GM12874 (cell line): ENCODE measurements at regions not wholly inside any gene's neighbourhood (a gene's known extent, or its start where the extent isn't known, plus 50 kb on each side); places are given as distances from the start of the nearest gene placed in this dataset.

Source experiments
- CTCF ChIP-seq: IDR thresholded peaks from 2 replicates; pipeline ENCODE4 v1.5.1; 2011; ENCODE audit warnings: low read depth, mild to moderate bottlenecking, control low read depth, low read length, moderate library complexity; ENCODE audit not compliant: insufficient read depth

- no peak for TF ChIP-seq CTCF
Observed at GRCh38 chrX:122596998-122597397, 587.1 kb upstream of the GRIA3 start.

- no peak for TF ChIP-seq CTCF
Observed at GRCh38 chrX:122622795-122623194, 561.3 kb upstream of the GRIA3 start.

GRCh38 chrX:122625239-122625638 lies 558.8 kb upstream of the GRIA3 start:
- TF ChIP-seq CTCF, result no peak

DNA sequence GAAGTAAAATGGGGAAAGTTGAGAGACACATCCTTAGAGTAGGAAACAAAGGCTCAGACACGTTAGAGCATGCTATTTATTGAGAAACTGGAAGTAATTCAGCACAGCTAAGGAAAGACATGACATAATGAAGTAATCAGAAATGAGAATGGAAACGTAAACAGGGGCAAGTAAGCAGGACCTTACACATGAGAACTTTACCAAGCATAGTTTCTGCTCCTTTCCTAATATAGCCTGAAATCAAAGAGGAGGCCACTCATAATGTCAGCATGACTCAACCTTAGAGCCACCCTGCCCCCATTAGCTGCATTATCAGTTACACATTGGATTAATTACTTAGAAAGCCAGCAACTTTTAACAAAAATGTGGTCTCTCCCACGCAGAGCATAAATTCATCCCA lies 558.3 kb upstream of the GRIA3 start:
- TF ChIP-seq CTCF, result no peak

DNA sequence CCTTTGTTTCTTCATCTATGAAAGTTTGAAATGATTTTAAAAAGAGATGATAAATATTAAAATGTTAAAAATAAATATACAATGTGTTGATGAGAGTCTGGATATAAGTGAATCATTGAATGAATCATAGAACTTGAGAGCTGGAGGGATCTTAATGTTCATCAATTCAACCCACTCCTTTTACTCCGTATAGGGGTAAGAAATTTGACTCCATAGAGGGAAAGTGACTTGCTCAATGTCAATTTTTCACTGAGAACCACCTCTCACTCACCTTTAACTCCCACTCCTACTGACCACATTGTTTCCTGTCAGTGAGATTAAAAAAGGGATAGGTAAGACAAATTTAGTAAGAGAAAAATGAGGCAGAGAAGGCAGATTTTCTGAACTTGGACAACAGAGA lies 557.2 kb upstream of the GRIA3 start:
- TF ChIP-seq CTCF, result no peak

DNA sequence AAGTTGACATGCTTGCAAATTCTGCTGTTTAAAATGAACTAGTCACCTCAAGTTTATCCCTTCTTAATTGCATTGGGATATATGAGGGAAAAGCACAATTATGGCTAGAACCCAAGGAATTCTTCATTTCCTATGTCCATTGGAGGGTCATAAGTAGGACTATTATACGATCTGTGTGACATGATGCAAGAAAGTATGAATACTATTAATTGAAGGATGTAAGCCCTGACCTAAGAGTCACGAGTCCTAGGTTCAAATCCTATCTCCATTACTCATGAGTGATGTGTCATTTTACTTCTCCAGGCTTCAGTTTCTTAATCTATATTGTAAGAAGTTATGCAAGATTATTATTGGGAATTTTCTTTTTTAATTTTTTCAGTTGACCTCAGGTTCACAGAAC lies 542.9 kb upstream of the GRIA3 start:
- no peak for TF ChIP-seq CTCF

DNA sequence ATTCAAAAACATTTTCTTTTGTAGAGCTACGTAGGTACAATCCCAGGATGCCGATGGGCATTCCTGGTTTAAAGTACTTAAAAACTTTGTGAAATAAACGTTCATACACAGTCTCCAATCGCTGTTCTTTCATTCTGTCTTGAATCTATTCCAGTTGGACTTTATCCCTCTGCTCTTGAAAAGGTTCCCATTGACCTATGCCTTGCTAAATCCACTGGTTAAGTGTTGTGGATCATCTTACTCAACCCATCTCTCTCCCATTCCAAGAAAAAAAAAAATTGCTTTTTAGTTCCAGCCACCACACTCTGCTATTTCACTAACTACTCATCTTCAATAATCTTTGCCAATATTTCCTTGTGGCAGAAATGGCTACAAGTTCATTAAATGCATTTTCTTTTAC lies 542.3 kb upstream of the GRIA3 start:
- TF ChIP-seq CTCF, result no peak

DNA sequence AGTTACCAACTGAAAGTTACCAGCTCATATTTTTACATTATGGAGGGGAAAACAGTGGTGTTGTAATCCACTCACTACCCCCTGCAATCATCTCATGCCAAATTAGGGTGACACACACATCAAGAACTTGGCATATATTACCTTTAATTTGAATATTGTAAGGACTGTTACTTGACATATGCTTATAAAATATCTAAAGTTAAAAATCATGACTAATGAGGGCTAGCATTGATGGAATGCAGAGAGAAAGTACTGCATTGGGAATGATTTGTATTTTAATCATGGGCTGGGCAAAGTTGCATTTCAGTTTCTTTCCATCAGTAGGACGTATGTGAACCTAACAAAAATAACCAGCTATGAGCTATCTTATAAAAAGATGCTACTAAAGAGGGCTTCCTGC lies 517.5 kb upstream of the GRIA3 start:
- no peak for TF ChIP-seq CTCF
